Stimulated activated naive CD8-positive, alpha-beta T cell treated with anti-CD3 and anti-CD28 coated beads, Interleukin-15, Interleukin-2, amounts not matched to agents 100 U/mL and 50 U/mL, for 24 hours (primary cell): ENCODE measurements at regions not wholly inside any gene's neighbourhood (a gene's known extent, or its start where the extent isn't known, plus 50 kb on each side); places are given as distances from the start of the nearest gene placed in this dataset.
"Not testable (repeated sequence)": the region's sequence is repeated elsewhere in the genome, so short reads cannot be mapped to it uniquely, and the experiment has no call there.

ENCODE experiments used
- ATAC-seq: fragments of 150-1000 bp; cut with Tn5 transposase; one replicate; pipeline ENCODE4 v1.10.0; 2021
- DNase-seq: peaks from one replicate; pipeline ENCODE4 v3.0.0; 2021

- ATAC-seq = no peak
- DNase-seq = no peak
Measured at GRCh38 chr2:187198136-187198535, 249.9 kb downstream of the CALCRL start.

DNA sequence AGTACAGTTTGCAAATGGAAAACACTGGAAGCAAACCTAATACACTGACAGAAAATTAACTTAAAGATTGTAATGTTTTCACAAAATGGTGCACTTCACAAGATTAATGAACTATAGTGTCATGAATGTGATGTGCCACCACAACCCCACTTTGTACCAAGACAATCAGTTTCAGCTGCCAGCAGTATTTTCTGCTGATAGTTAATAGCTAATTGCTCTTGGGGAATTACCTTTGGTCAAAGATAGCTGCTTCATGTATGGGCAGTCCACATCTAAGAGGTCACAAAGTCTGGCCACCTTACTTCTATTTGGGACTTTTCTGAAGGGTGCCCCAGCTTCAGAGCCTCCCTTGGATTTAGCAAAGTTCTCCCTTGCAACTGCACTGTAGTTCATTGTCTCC lies 254.0 kb downstream of the CALCRL start:
- DNase-seq (no peak), ATAC-seq (no peak)

DNA sequence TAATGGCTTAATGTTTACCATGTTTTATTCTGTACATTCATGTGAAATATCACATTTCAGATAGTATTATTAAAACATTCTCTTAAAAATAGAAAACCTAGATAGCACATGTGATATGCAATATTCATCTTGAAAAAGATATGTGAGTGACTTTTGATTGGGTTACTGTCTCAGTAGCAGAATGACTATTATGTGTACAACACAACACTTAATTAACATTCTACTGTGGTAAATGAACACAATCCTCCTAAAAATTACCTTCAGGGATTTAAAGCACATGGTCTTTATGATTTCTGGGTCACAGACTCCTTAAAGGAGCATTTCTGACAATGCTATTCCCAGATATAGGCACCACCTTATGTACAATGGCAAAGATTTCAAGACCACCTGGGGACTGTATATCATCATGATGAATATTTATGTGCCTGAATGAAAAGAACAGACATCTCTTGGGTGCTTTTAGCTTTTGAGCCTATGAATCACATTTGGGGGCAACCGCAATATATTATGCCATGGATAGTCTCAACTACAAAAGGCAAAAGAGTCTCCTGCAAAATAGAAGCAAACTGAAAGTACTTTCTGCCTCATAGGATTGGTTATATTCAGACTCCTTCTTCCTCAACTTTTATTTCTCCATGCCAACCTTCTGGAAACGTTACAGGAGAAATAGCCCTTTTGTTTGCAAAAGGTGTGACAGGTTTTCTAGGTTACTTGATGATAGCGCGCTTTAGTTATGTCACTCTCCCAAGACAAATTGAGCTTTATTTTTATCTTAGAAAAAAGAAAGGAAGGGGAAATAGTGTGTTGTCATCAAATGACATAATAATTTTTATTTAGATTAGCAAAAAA lies 259.0 kb downstream of the CALCRL start:
- DNase-seq (no peak), ATAC-seq (no peak)

DNA sequence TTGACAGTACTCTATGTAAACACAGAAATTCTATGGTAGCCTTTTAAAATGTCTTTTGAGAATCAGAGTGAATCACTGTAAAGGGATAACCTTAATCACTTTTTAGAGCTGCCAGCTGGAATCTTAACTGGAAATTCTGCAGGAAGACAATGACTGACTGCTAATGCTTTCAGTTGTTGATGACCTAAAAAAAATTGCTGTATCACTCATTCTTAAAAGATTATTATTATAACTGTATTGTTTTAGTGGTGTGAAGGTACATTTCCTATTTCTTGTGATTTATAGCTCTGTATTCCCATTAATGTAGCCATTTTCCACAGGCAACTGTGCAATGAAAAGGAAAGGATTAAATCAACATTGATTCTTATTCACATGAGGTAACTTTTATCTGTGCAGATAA lies 260.5 kb downstream of the CALCRL start:
- no peak for DNase-seq
- ATAC-seq = no peak

DNA sequence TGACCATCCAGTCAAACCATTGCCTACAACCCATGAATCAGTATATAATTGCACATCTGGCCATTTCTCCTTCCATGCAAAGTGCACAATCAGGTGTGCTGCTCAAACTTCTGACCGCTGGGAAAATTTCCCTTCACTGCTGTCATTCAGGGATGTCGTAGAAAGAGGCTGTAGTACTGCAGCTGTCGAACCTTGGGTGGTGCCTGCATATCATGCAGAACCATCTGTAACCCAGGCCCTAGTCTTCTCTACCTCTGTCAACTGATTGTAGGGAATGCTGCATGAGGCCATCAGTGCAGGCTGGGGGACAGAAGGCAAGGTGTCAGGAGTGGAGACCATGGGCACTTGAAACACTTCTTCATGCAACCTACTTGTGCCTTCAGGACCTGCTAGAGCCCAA lies 267.5 kb downstream of the CALCRL start:
- DNase-seq = no peak
- no peak for ATAC-seq

- ATAC-seq, DNase-seq: not testable (repeated sequence)
Measured at GRCh38 chr2:187178876-187179275, 269.2 kb downstream of the CALCRL start.

DNA sequence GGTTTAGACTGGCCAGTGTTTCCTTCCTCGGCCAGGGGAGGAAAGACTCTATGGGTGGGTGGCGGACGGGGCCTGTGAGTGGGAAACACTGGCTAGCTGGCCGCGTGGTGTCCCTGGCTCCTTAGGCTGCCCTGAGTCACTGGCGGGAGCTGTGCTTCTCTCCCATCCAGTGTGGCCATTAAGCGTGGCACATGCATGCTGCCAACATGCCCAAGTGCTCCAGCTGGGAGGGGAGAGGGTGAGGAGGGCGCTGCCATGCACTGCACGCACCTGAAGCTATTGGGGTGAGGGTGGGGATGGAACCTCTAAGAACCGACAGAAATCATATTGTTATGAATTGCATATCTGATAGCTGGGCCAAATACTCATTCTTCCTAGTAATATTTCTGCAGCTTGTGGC lies 270.8 kb downstream of the CALCRL start:
- DNase-seq = no peak
- ATAC-seq = no peak

GRCh38 chr2:187174582-187174981 lies 273.5 kb downstream of the CALCRL start:
- DNase-seq = no peak

GRCh38 chr2:187171318-187171717 lies 276.7 kb downstream of the CALCRL start:
- DNase-seq = no peak
- no peak for ATAC-seq

More at GRCh38 chr2:187174582-187174981, 273.5 kb downstream of the CALCRL start:
- no peak for ATAC-seq

GRCh38 chr2:187169864-187170263 lies 278.2 kb downstream of the CALCRL start:
- DNase-seq (no peak), ATAC-seq (no peak)

DNA sequence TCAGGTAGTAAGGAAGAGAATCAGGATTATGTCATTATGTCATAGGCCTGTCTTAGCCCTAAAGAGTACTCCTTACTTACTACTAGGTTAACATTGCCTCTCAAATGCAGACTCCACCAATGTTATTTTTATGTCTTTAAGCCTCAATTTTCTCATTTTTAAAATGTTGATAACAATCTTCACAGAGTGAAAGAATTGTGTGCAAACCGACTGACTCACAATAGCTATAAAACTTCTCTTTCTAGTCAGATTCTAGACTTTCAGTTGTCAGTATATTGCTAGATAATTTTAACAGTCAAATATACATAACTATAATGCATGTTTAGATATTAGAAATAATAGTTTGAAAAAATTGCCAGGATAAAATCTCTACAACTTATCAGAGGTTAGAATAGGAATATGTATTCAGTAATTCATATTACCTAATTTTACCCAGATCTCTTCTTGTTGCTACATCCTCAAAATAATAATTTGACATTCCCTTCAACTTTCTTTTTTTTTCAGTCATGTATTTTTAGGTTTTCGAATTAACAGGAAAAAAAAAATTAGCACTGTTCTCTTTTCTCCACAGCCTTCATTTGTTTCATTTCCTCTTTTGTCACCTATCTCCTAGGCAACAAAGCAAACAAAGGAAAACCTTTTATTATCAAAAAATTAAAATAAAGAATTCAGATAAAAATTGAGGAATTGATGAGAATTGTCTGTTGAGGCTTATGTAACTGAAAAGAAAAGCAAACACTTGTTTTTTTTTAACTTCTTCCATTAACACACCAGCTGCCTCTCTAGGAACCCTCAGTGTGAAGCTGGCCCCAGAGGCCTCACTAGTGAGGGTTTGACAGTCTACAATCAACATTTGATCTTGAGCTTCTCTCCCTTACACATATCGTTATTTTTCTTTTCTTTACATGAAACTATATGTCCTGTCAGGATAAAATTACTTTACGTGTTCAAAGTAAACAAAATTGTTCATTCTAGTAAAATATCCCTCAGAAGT lies 279.0 kb downstream of the CALCRL start:
- DNase-seq (no peak), ATAC-seq (no peak)

- no peak for ATAC-seq
- DNase-seq = no peak
Measured at GRCh38 chr2:187167491-187167890, 280.6 kb downstream of the CALCRL start.

GRCh38 chr2:187165936-187166610 lies 282.0 kb downstream of the CALCRL start:
- ATAC-seq = no peak
- DNase-seq = no peak

DNA sequence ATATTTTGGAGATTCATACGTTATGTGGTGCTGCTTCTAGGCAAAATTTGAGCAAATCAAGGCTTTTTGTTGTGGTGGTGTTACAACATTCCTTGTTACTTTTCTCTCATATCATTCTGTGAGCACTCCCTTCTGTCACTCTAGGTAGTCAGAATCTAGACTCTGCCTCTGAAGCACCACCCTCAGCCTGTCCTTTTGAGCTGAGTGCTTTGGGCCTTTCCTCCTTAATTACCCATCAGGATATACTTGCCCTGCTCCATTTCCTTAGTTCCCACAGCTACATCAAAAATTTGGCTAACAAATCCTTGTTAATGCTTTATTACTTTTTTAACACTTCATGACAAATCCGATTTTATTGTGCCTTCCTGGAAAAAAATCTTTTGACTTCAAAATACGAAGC lies 289.6 kb downstream of the CALCRL start:
- no peak for DNase-seq
- no peak for ATAC-seq

DNA sequence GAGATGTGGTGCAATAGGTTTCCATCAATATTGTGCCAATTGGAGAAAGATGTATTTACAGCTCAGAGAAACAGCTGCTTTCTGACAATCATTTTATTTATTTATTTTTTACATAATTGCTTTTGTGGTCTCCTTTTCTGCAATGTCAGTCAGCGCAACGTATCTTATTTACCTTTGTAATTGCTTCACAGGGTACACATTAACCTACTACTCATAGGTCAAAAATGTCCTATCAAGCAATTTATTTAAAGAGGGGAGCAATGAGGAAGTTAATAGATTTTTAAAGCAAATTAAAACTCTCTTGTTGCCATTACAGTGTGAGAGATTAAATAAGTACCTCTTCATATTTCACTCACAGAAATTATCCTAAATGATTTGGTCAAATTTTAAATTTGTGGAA lies 291.0 kb downstream of the CALCRL start:
- no peak for ATAC-seq

GRCh38 chr2:187155476-187155875 lies 292.6 kb downstream of the CALCRL start:
- DNase-seq (no peak), ATAC-seq (no peak)

More for the DNA sequence above, 291.0 kb downstream of the CALCRL start:
- DNase-seq = no peak

- DNase-seq (no peak), ATAC-seq (no peak)
Measured at GRCh38 chr2:187150670-187151069, 297.4 kb downstream of the CALCRL start.

GRCh38 chr2:187148059-187148714 lies 299.2 kb upstream of the ZSWIM2 start:
- ATAC-seq (no peak), DNase-seq (no peak)

DNA sequence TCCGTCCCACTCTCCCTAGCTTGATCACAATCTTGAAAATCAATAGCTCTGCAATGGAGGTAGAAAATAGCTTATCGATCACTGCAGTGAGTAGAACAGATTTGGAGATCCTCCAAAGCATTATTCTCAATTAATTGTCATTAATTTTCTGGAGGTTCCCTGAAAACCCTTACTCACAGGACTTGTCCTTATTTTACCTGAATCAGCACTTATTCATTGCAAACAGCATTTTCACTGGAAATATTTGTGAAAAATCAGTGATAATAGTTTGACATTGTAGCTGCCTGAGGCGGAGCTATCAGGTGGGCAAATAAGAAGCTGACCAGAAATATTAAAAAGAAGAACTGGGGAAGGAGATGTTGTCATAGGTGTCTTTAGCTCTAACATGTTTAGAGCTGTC lies 294.6 kb upstream of the ZSWIM2 start:
- no peak for ATAC-seq
- no peak for DNase-seq

DNA sequence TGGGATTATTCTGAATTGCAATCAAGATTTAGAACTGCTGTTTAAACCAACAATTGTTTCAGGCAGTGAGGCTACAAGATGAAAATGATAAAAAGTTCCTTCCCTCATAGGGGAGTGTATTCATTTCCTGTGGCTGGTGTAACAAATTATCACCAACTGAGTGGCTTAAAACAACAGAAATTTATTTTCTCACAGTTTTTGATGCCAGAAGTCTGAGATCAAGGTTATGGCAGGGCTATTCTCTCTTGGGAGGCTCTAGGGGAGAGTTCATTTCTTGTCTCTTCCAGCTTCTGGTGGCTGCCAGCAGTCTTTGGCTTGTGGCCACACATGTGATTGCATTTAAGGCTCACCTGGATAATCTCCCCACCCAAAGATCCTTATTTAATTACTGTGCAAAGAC lies 290.5 kb upstream of the ZSWIM2 start:
- DNase-seq (no peak), ATAC-seq (no peak)

GRCh38 chr2:187138265-187138664 lies 289.3 kb upstream of the ZSWIM2 start:
- DNase-seq = no peak
- ATAC-seq = no peak

DNA sequence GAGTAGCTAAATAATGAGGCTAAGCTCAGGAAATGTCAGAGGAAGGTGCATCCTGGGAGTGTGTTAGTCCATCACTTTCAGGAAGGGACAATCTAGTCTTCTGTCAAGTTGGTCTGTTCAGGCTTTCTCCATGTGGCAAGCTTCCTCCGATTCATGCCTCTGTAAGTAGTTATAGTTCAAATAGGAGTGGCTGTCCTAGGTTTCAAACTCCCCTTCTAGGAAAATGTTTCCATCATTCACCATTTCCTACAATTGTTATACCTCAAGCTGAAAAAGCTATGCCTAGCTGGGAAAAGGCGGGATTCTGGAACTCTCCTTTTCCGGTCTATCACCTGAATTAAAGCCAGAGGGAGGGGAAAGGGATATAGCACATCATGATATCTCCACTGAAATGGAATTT lies 287.7 kb upstream of the ZSWIM2 start:
- DNase-seq = no peak
- no peak for ATAC-seq
